ENCODE measurements at regions not wholly inside any gene's neighbourhood (a gene's known extent, or its start where the extent isn't known, plus 50 kb on each side); places are given as distances from the start of the nearest gene placed in this dataset.

- no peak for TF ChIP-seq POLR2AphosphoS5 (IDR thresholded peaks at IDR 0.05; ENCODE audit: low read depth, low read length)
- 0 out of 2 replicates have a peak, but pooled peaks have one; percentile 22 for TF ChIP-seq FOSL1 (IDR thresholded peaks at IDR 0.05; ENCODE audit: low read depth)
- no peak for TF ChIP-seq CTCF (IDR thresholded peaks at IDR 0.05 in 2 of 3, conservative IDR thresholded peaks at IDR 0.05 in 1 of 3; ENCODE audit: borderline replicate concordance in 1 of 3, insufficient read depth in 1 of 3, low read depth in 2 of 3, low read length in 2 of 3)
- TF ChIP-seq SIN3A (IDR thresholded peaks at IDR 0.05; ENCODE audit: low read depth): no peak
- peak; percentile 95 for TF ChIP-seq TCF7L2 (IDR thresholded peaks at IDR 0.05; ENCODE audit: borderline replicate concordance, extremely low read depth, insufficient read depth, insufficient read length)
- TF ChIP-seq CEBPB (IDR thresholded peaks at IDR 0.05; ENCODE audit: low read depth): no peak
Observed at GRCh38 chr2:120935339-120936313, 200.0 kb downstream of the GLI2 start (continued).

GRCh38 chr2:120936476-120937334 lies 201.0 kb downstream of the GLI2 start:
- no peaks in the 10 kb centered on the region for H4K20me1 ChIP-seq (ENCODE audit: insufficient read depth)
- H3K9ac ChIP-seq (ENCODE audit: low read length): no peak overlapping the region
- no TSS peak for BruUV-seq (replicated peaks)
- no peaks in the 10 kb centered on the region for H3K36me3 ChIP-seq (ENCODE audit: control insufficient read depth in 1 of 2, insufficient read depth in 2 of 2, low read length in 2 of 2)
- ChIA-PET CTCF (no interaction called here), RAD21 (ENCODE audit: low non-redundant PET in 1 of 2, low total read pairs in 2 of 2, uncharacterized antibody in 2 of 2, unreplicated experiment in 2 of 2) (no interaction called here), POLR2A (no interaction called here)
- H3K27me3 ChIP-seq (ENCODE audit: insufficient read depth, low read length): peaks cover 8% of the 10 kb centered on the region; the same call in 1 of the 2 replicates
- intact Hi-C loops (cut with micrococcal nuclease): loop anchor here (5.0 kb wide), 1 partner anchor 199 kb away; the partner anchor contains the start of gene GLI2
- no peak for DNase-seq (ENCODE audit: low read depth, low spot score)
- no peak overlapping the region for H3K27ac ChIP-seq (ENCODE audit: low read depth, low read length)
- H3K4me2 ChIP-seq (ENCODE audit: low read length): peak overlapping the region; percentile 88
- H3K9me2 ChIP-seq (ENCODE audit: insufficient read depth): no peaks in the 10 kb centered on the region
- H2AFZ ChIP-seq (ENCODE audit: low read depth, low read length, poor library complexity, severe bottlenecking): no peak overlapping the region
- H3K9me3 ChIP-seq (ENCODE audit: control insufficient read depth in 1 of 2, insufficient read depth in 1 of 2, low read depth in 1 of 2, low read length in 2 of 2): no peaks in the 10 kb centered on the region
- H3K4me3 ChIP-seq (replicated peaks in 1 of 2; ENCODE audit: low read depth in 1 of 2, low read length in 2 of 2): no peak overlapping the region
- no peaks in the 10 kb centered on the region for H3K79me2 ChIP-seq (ENCODE audit: insufficient read depth, low read length)
- H3K4me1 ChIP-seq (ENCODE audit: control insufficient read depth in 1 of 2, insufficient read depth in 2 of 2, low read length in 2 of 2): peaks cover 30 to 67% of the 10 kb centered on the region in 2 experiments
- no peak for ATAC-seq
- TF ChIP-seq EZH2phosphoT487 (IDR thresholded peaks at IDR 0.05; ENCODE audit: borderline replicate concordance) (no peak), YY1 (IDR thresholded peaks at IDR 0.05; ENCODE audit: extremely low read depth, insufficient replicate concordance, low read depth, low read length) (no peak), ELF1 (IDR thresholded peaks at IDR 0.05; ENCODE audit: borderline replicate concordance, low read depth) (no peak), SRF (IDR thresholded peaks at IDR 0.05; ENCODE audit: low read depth) (no peak), RAD21 (IDR thresholded peaks at IDR 0.05; ENCODE audit: low read depth) (no peak), MAX (IDR thresholded peaks at IDR 0.05) (no peak), REST (IDR thresholded peaks at IDR 0.05; ENCODE audit: low read depth) (no peak), TCF7L2 (IDR thresholded peaks at IDR 0.05; ENCODE audit: borderline replicate concordance, extremely low read depth, insufficient read depth, insufficient read length) (no peak), EZH2 (IDR thresholded peaks at IDR 0.05) (no peak)
